GM21360 (cell line): ENCODE measurements at regions not wholly inside any gene's neighbourhood (a gene's known extent, or its start where the extent isn't known, plus 50 kb on each side); places are given as distances from the start of the nearest gene placed in this dataset.
A peak's percentile ranks its signal among the peaks of the same experiment; 100 is the strongest.

ENCODE experiments used
- ATAC-seq: cut with Tn5 transposase; IDR thresholded peaks from one replicate; pipeline ENCODE4 v1.9.1; 2021; ENCODE audit warnings: mild to moderate bottlenecking, moderate library complexity; ENCODE audit not compliant: unreplicated experiment

DNA sequence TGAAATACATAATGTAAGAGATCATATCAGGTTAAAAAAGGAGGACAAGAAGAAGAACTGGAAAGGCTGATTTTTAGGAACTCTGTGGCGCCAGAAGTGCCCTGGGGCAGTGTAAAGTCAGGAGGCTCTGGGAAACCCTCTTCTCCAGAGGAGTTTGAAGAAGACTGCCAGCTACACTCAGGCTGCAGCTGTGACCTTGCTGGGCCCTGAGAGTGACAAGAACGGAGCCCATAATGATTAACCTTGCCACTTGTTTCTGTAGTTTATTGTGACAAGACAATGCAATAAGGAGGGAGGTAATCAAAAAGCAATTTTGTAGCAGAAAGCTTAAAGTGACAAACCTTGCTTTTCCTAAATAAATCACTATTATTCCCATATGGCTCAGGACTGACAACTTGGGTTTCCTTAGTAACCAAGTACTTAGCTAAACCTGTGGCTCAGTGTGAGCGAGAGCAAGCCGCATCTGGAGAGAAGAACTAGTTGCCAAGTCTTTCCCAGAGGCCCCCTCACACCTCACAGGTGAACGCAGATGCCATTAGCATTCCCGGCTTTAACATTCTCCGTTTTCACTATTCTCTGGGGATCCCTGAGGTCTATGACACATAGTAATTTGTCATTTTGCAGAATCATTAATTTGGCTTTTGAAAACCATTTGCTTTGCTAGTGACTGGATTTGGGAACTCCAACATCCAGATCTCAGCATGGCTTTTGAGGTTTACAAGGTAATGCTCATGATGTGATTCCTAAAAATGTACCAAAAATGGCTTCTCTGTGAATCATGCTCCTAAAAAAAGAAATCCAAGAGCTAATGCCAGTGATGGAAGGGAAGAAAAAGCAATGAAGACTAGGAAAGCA lies 115.9 kb downstream of the OMA1 start:
- ATAC-seq, result no peak

DNA sequence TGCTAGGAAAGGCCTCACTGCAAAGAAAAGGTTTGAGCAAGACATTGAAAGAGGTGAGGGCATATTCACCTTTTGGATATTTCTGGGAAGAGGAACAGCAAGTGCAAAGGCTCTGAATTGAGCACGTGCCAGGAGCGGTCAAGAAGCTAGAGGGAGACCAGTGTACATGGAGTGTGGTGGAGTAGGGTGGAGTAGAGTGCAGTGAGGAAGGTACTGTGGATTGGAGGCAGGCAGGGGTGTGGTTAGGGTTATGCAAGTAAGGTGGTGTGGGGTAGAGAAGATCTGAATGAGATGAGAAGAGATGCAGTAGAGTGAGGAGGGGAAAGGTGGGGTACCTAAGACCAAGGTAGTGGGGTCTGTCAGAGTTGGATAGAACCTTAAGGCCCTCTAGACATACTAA lies 119.6 kb downstream of the OMA1 start:
- no peak for ATAC-seq

DNA sequence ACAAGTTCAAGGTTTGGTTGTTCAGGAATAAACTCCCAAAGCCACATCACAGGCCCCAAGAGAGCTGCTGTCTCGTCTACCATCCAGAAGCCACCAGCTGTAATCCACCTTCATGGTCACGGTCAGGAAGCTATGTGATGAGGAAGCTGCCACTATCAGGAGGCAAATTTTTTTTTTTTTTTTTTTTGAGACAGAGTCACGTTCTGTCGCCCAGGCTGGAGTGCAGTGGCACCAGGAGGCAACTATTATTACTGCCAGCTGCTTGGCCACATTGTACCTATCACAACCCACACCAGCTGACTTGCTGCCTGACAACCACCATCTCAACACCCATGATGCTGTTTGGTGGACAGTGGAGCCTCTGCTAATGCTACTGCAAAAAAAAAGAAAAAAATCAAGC lies 124.1 kb downstream of the OMA1 start:
- ATAC-seq, result no peak

DNA sequence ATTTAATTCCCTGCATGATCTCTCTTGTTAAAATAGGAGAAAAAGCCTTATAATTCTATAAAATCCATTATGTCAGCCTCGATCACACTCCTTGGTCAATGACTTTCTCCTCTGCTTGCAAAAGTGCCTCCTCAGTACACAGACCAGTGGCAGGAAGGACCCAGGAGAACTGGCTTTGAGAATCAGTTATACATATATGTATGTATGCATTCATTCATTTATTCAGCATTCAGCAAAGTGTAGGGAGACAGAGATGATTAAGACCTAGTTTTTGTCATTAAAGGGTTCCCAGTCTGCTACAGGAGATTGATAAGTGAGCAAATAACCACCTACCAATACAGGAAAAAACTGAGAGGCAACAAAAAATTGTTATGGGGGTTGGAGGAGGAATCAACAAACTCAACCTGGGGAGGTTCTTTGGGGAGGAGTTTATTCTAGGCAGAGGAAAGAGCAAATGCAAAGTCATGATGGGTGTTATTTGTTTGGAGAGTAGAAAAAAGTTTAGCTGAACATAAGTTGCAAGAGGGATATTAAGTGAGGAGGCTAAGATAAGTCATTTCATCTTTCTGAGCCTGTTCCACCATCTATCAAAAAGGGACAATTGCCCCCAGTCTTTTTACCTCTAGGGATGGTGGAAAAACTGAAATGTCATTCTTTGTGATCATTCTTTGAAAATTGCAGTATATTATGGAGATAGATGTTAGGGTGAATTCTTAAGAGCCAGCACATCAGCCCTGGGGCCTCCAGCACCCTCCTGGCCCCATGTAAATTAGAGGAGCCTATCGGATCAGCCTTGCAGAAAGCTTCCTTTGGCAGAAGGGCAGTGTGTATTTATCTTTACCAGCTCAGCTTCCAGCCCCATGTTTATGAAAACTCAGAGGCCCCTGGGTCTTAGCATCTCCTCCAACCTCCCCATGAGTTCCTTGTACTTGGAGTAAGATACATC lies 128.0 kb downstream of the OMA1 start:
- no peak for ATAC-seq

DNA sequence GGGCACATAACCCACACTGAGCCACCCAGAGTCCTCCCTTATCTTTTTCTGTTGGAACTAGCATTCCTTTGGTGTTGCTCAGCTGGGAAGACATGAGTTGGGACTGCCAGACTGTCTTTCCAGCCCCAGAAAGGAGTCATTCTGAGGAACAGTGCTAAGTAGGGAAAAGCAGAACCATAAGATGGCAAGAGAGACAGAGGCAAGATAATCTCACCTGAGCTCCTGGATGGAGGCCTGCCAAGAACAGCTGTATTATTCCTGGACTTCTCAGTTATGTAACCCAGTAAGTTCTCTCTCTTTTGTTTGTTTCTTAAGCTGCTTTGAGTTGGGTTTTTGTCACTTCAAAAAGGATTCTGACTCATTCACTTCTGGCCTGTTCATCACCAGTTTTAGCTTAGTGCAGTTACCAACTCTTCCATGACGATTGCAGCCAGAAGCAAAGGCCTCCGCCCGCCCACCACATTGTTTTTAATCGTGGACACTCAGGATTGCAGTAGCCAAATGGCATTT lies 134.4 kb downstream of the OMA1 start:
- no peak for ATAC-seq

DNA sequence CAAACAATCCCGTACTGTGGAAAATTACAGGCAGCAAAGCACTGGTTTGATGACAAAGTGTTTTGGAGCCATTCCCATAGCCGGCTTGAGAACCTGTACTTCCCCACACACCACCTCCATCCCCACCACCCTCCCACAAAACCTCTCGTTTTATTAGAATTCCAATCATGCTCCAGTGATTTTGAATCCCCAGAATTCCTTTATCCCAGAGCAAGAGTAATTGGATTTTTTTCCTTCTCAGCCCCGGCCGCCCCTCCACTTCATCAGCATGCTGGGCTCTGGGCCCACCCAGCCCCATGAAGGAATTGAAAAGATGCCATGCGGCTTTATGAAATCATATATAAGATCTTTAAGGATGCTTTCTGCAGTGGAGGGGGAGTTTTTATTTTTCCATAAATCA lies 136.6 kb downstream of the OMA1 start:
- no peak for ATAC-seq

DNA sequence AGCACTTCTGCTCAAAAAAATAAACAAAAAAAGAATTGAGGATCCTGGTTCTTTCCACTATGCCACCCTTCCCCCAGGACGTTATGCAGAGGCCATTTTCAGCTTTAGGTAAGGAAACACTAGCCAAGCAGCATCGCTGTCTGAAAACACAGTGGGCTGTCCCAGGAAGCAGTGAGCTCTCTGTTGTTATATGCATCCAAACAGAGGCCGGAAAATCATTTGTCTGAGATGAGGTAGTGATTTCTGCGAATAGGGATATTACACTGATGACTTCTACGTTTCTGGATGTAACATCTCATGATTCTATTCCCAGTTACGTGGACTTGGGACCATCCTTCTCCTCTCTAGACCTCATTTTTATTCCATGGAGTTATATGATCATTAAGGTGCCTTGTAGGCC lies 137.2 kb downstream of the OMA1 start:
- ATAC-seq, result no peak

DNA sequence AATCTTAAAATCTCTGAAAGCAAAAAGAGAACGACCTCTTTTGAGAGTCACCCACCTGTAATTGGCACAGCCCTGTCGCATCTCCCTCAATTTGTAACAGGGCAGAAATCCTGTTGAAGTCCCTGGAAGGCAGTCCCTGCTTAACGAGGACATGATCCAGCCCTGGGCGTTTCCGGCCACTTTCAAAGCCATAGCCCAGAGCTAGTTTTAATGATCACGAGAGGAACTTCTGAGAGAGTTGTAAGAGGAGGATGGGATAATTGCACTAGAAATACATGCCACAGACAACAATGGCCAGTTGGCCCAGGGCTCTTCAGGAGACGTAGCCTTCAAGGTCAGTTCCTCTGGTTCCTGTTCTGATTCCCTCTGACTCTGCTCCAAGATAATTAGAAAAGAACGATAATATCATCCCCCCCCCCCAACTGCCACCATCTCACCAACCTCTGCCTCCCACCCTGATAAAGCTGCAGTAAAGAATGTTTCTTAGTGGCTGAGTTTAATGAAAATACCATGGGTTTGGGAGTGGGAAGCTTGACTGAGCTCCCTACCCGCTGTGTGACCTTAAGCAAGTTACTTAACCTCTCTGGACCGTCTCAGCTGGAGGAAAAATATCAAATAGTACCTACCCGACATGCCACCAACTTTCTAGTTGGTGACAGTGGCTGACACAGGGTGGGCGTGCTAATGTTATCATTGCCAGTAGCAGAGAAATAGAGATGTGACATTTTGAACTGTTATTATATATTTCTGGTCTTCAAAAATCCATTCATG lies 140.0 kb downstream of the OMA1 start:
- no peak for ATAC-seq

DNA sequence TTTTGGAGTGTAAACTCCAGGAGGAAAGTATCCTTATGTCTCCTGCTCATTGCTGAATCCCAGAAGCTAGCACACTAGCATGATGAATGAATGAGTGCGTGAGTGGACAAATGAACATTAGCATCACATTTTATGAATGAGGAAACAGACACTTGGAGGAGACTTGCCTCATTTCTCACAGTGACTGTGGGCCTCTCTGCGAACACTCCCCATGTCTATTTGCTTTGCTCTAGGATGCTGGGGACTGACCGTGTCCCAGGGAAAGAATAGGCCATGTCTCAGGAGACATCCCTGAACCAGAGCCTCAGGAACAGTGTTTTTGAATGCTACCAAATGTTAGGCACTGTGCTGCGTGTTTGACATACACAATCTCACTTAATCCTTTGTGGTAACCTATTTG lies 140.9 kb downstream of the OMA1 start:
- ATAC-seq, result no peak

DNA sequence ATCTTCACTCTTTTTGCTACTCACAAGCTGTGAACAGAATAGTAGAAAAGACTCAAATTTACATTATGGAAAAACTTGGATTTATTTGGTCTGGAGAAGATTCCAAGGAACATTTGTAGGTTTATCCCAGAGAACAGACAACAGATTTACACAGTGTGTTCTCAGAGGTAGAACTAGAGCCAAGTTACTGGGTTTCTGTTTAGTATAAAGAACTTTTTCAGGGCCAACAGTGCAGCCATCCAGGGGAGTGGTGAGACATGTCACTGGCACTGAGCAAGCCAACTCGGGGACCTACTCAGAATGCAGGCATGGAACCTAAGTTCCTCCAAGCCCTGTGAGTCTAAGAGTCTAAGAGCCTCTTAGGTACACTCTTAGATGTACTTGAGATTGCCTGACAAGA lies 142.6 kb downstream of the OMA1 start:
- ATAC-seq, result no peak

DNA sequence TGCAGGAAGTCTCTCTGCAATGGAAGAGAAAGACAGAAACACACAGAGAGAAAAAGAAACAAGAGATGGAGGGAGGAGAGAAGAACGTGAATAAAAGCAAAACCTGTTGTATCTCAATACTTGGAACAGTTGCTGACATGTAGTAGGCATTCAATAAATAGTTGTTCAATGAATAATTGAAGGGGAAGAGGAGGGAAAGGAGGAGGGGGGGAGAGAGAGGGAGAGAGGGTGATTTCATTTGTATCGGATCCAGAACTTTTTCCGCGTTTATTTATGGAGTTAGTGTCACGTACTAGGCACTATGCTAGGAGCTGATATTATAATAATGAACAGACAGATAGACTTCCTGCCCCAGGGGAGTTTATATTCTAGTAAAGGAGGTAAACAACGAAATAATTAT lies 144.1 kb downstream of the OMA1 start:
- no peak for ATAC-seq

DNA sequence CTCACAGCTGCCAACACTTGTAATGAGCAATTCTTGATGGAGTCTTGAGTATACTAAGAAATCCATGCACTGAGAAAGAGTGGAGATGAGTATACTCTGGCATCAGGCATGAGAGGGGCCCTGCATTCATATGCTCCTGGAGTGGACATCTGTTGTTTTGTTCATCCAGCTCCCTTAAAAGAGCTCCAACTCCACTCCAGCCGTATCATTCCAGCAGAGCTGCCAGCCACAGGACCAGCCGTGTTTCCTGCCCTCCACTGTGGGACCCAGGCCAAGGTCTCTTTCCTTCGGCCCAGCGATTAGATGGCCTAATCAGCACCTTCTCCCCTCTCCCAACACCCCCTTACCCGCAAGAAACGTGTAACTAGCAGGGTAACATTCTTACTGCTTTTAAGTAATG lies 144.5 kb downstream of the OMA1 start:
- ATAC-seq, result no peak

DNA sequence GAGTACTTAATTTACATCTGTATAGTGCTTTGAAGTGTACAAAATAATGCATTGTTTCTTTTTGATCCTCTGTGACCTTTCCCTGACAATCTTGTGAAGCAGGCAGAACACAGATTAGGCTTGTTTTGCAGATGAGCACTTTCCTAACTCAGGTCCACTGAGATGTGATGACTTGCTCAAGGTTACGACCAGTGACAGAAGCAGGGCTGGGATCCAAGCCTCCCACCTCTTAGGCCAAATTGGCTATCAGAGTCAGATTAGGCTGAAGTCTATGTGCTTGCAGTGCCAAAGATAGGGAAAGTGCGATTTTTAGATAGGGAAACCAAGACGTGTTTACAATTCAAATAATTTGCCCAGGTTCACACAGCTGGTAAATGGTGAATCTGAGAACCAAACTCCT lies 147.3 kb downstream of the OMA1 start:
- ATAC-seq, result no peak

DNA sequence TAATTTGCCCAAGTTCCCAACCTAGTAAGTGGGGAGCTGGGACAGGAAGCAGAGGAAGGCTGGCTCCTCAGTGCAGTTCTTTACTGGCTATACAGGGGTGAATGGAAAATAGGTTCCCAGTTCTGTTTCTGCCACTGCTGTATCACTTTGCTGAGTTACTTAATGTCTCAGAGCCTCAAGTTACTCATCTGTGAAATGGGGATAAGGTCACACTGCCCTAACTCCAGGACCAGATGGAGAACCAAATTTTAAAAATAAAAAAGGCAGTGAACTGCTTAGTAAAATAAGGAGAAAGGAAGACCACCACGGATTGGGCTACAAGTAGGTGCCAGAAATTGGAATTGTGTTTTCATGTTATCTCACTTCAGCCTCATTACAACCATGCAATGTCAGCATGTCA lies 147.8 kb downstream of the OMA1 start:
- ATAC-seq, result no peak

DNA sequence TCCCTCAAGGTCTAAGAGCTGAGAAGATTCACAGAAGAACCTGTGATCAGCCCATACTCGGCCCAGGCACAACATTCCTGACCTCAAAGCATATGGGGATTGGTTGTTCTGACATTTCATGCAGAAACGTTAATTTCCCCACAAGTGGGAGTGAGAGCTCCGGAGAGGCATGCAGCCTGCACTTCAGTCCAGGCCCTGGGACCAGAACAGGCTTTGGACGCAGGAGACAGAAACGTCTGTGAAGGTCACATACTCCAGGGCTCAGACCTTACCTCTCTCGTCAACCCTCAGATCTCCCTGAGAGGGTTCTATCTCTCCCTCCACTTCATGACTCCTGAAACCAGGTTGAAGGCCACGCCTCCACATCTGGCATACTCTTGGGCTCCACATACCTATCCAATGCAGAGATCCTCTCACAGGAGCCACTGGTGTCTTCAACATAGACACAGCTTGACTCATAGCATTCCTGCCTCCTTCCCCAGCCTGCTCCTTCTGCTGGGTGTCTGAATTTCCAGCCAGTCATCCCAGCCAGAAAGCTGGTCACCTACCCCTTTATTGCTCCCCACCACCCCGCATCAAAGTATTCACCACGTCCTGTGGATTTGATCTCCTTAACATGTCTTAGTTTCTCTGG lies 149.2 kb downstream of the OMA1 start:
- ATAC-seq, result no peak

DNA sequence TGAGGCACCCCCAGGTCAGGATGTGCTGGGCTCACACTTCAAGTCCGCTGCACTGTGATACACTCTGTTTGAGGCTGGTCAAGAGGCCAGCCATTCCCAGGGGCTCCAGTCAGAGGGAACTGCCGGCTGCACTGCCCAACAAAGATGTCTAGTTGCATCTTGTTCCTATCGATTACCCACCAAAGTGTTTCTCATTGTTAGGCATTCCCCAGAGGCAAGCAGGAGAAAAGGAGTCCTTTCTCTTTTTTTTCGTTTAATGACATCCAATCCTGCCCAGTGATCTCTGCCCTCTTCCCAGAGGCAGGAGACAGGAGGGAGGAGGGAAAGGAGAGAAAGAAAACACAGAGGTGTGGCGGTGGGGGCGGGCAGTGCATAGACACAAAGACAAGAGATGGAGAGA lies 150.4 kb downstream of the OMA1 start:
- no peak for ATAC-seq

DNA sequence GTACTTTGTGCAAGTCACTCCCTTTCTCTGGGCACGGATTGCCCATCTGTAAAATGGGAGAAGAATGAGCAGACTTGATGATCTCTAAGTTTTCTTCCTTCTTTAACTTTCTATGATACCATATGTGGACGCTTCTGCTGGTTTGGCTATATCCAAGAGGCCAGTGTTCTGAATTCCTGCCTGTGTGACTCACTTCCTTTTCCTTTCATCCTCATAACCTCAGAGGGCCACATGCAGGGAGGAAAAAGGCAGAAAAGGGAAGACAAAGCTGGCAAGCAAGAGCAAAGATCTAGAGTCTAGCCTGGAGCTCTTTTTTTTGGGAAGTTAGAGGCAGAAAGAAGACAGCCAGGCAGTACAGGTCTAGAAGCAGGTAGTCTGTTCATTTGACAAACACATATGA lies 151.2 kb downstream of the OMA1 start:
- no peak for ATAC-seq

DNA sequence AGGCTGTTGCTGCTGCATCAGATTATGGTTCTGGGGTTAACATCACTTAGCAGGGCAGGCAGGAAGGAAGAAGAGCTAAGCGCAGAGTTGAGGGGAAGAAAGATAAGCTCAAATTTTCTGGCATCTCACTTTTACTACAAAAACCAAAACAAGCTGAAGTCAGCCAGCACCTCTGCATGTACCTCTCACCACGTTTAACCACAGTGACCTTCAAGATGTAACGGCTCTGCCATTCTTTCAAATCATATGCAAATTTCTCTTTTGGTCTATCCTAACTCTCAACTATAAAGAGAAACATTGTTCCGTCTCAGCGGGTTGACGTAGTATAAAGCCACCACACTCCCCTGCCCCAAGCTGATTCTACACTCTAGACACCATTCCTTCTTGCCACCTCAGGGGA lies 154.4 kb downstream of the OMA1 start:
- peak; percentile 69 for ATAC-seq

DNA sequence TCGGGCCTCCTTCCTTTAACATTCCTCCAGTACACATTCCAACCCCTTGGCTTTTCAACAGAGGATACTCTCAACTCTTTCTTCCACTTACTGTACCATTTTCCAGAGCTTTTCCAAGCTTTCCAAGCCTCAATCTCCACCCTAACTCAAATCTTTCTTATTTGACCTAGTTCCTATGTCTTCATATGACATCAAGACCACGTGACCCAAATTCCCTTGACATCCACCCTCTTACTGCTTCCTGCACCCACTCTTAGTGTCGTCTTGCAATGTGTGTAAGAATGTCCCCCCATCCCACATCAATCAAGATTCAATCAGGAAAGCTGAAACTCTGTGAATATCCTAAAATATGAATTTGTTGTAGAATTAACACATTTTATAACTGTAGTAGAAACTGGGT lies 155.0 kb downstream of the OMA1 start:
- no peak for ATAC-seq

DNA sequence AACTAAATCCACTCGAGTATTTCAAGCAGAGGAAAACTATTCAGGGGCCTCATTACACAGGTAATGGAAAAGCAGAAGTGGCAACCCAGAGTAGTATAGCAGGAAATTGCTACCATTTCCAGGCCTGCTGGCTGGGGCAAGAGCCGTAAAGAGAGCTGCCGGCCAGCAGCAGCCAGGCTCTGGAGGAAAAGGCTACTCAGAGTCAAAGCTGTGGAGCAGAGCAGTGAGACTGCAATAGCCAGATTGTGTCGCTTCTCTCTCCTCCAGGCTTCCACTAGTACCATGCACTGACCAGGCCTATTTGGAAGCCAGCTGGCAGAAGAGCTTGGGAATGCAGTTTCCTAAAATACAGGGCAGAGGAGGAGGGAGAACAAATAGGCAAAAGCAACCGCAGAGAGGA lies 155.5 kb downstream of the OMA1 start:
- ATAC-seq, result no peak

DNA sequence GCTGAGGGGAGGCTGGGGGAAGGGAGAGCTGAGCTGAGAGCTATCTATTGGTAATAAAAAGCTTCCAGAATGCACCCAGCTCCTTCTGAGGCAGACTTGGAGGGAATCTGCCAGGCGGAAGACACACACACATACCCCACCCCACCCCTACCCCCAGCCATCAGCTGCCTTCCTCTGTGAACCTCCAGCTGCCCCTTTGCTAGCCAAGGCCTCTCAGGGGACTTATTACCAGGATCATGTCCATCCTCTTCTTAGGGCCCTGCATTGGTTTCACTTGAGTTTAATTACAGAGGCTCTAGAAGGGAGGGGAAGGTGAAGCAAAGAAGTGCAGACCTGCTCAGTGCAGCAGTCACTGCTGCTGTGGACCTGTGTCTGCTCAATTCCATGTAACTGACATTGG lies 156.4 kb downstream of the OMA1 start:
- ATAC-seq, result no peak
